Subcutaneous abdominal adipose tissue (tissue), 5 donors: ENCODE measurements at regions not wholly inside any gene's neighbourhood (a gene's known extent, or its start where the extent isn't known, plus 50 kb on each side); places are given as distances from the start of the nearest gene placed in this dataset.

ENCODE experiments used
- H3K27ac ChIP-seq: one replicate; pipeline ENCODE4 v1.7.0; 2013; ENCODE audit warnings: low read depth, mild to moderate bottlenecking, inconsistent platforms, low read length, moderate library complexity
- H3K27me3 ChIP-seq, 5 donors: one replicate each; pipeline ENCODE4 v1.7.0; 2013; ENCODE audit warnings: low read length in 5 of 5, inconsistent platforms in 1 of 5; ENCODE audit not compliant: control insufficient read depth in 5 of 5, insufficient read depth in 4 of 5
- H3K36me3 ChIP-seq, 5 donors: one replicate each; pipeline ENCODE4 v1.7.0; 2013; ENCODE audit warnings: low read length in 5 of 5; ENCODE audit not compliant: control insufficient read depth in 5 of 5, insufficient read depth in 5 of 5
- H3K4me1 ChIP-seq, 5 donors: one replicate each; pipeline ENCODE4 v1.7.0; 2013; ENCODE audit warnings: low read length in 5 of 5, mild to moderate bottlenecking in 3 of 5, moderate library complexity in 1 of 5; ENCODE audit not compliant: control insufficient read depth in 5 of 5, insufficient read depth in 5 of 5
- H3K4me3 ChIP-seq, 5 donors: one replicate each; pipeline ENCODE4 v1.7.0; 2013; ENCODE audit warnings: low read length in 5 of 5, low read depth in 1 of 5
- H3K9ac ChIP-seq, 5 donors: one replicate each; pipeline ENCODE4 v1.7.0; 2013; ENCODE audit warnings: low read length in 5 of 5, mild to moderate bottlenecking in 4 of 5, moderate library complexity in 3 of 5
- H3K9me3 ChIP-seq, 5 donors: one replicate each; pipeline ENCODE4 v1.7.0; 2013; ENCODE audit warnings: low read length in 5 of 5; ENCODE audit not compliant: control insufficient read depth in 5 of 5
- donor health status: healthy.
- donor health status: healthy.
- donor health status: healthy.
- donor health status: healthy.
- donor health status: healthy.

DNA sequence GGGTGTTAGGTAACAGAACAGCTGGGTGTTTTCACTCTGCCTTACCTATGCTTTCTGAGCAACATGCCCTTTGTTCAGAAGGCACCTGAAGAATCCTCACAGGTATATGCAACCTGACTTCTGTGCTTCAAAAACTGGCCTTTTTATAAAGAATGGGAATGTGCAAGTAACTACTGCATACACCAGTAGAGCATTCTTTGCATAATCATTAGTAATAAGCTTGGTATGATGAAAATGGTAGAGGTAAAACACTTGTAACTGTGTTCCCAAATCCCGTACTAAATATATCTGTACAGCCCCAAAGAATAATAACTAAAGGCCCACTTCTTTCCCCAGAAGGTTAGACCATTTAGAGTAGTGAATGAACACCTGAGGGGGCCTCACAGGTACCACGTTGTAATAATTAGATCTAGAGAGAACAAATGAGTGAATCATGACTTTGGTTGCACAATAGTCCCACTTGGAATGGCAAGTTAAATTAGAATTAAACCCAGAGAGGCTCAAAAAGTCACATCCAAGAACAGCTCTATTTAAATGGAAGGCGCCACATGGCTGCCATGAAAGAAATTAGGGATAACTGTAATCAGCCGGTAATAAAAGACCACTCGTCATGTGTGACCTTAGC, 413.9 kb downstream of the KLF12 start:
- Histone ChIP-seq H3K27me3 (no peaks in the 10 kb centered on the region), H3K4me3 (no peak overlapping the region), H3K27ac (no peak overlapping the region), H3K9ac (no peak overlapping the region), H3K9me3 (no peaks in the 10 kb centered on the region), H3K36me3 (peaks cover 0 to 2% (median 0%) of the 10 kb centered on the region in 5 donors), H3K4me1 (no peaks in the 10 kb centered on the region)

DNA sequence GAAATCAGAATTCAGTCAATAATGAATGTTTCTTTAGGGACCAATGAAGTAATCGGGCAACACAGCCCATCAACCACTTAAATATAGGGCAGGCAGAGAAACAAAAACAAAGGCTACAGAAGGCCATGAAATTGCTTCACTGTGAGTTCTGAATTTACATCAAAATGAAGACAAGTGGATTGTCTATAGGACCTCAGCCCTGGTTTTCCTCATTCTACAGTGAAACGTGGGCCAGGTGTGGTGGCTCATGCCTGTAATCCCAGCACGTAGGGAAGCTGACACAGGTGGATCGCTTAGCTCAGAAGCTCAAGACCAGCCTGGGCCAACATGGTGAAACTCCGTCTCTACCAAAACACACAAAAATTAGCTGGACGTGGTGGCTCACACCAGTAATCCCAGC, 416.0 kb downstream of the KLF12 start:
- Histone ChIP-seq H3K36me3 (peaks cover 0 to 14% (median 8%) of the 10 kb centered on the region in 5 donors), H3K27me3 (no peaks in the 10 kb centered on the region), H3K9ac (no peak overlapping the region), H3K4me3 (no peak overlapping the region), H3K9me3 (no peaks in the 10 kb centered on the region), H3K4me1 (no peaks in the 10 kb centered on the region), H3K27ac (no peak overlapping the region)

DNA sequence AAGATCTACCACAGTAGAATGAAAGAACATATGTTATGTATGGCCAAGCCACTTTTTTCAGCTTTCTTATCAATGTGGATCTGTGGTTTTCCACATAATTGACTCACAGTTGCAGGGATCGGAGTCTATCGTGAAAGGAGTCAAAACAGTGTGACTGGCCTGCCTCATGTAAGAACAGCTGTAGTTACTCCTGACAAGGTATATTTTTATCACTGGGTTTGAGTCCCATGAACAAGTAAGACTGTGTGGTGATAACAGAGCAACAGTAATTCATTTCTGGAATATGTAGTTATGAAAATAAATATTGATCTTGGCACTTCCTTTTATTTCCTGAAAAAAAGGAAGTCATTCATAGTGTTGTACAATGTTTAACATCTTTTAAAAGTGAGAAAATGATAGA, 416.6 kb downstream of the KLF12 start:
- no peaks in the 10 kb centered on the region for H3K27me3 ChIP-seq

DNA sequence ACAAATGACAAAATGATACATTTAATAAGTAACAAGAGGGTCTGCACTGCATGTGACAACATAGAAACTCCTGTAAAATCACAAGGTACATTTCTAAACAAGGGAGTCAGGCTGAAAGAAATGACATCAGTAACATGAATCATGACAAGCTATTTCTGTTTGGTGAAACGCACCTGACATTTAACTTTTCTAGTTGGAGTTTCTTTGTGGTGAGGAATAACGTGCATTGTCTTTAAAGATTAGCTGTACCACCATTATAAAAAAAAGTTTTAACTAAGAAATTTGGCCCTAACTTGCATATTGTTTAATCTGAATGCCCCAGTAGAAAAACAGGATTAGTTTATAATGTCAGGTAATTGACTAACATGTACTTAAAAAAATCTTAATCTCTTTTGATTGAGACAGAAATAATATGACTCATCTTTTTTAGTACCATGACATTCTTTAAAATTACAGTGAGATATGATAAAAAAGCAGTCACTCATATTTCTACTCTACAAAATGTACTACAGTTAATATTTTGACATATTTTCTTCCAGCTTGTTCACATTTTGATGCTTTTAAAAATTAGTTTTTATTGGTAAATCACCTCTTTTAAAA, 418.2 kb downstream of the KLF12 start:
- Histone ChIP-seq H3K27ac (no peak overlapping the region), H3K36me3 (peaks cover 2 to 14% (median 8%) of the 10 kb centered on the region in 5 donors), H3K27me3 (no peaks in the 10 kb centered on the region), H3K9ac (no peak overlapping the region), H3K4me1 (no peaks in the 10 kb centered on the region), H3K9me3 (no peaks in the 10 kb centered on the region), H3K4me3 (no peak overlapping the region)

More for the DNA sequence above, 416.6 kb downstream of the KLF12 start:
- H3K9ac ChIP-seq, result no peak overlapping the region
- H3K9me3 ChIP-seq, result no peaks in the 10 kb centered on the region
- no peaks in the 10 kb centered on the region for H3K4me1 ChIP-seq
- peaks cover 0 to 14% (median 8%) of the 10 kb centered on the region in 5 donors for H3K36me3 ChIP-seq
- H3K27ac ChIP-seq, result no peak overlapping the region
- no peak overlapping the region for H3K4me3 ChIP-seq

DNA sequence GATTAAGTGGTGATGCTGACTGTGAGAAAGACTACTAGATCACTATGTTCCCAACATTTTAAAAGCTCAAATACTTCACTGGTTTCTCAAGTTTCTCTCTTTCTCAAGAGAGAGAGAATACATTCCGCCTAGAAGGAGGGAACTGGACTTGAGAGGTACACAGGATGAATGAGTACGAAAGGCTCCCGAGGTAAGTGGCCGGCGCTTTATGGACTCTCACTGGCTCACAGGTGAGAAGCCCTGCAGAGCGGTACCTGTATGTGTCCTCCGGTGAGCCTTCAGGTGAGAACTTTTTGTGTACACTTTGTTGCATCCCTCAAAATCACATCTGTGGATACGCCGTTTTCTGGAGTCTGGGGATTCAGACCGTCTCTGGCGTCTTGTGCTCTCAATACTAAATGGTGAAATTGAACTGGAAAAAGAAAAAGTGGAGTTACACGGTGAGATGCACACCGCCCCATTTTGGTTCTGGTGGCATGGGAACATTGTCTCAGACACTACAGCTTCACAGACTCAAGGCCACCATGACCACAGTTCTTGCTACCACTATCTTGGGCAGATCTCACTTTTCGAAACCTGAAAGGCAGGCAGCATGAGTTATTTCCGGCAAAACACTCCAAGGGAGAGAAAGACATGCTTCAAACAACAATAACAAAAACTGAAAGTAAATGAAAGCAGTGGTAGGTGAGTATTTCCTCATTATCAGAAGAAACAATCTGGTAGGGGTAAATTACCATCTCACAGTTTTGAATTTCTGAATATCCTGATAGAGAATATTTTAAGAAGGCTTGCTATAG, 418.9 kb downstream of the KLF12 start:
- Histone ChIP-seq H3K36me3 (peaks cover 3 to 14% (median 8%) of the 10 kb centered on the region in 5 donors), H3K4me1 (no peaks in the 10 kb centered on the region), H3K9me3 (no peaks in the 10 kb centered on the region), H3K9ac (no peak overlapping the region), H3K4me3 (no peak overlapping the region), H3K27me3 (no peaks in the 10 kb centered on the region), H3K27ac (no peak overlapping the region)

DNA sequence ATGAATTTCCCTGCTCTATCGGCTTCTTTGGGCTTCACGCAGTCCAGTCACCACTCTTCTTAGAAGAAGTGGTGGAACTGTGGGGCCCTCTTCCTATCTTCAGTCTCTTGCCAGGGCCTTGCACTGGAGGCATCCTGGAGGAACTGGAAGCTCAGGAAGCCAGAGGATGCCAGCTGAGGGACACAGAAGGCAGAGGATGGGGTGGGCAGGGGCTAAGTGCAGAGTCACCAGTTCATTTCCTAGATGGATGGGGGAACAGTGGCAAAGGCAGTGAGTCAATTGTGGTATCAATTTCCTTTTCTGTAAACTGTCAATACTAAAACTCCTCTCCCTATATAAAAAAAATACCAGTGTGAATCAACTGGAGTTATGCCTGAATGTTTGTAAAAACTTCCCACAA, 419.7 kb downstream of the KLF12 start:
- Histone ChIP-seq H3K9me3 (no peaks in the 10 kb centered on the region), H3K27ac (no peak overlapping the region)

DNA sequence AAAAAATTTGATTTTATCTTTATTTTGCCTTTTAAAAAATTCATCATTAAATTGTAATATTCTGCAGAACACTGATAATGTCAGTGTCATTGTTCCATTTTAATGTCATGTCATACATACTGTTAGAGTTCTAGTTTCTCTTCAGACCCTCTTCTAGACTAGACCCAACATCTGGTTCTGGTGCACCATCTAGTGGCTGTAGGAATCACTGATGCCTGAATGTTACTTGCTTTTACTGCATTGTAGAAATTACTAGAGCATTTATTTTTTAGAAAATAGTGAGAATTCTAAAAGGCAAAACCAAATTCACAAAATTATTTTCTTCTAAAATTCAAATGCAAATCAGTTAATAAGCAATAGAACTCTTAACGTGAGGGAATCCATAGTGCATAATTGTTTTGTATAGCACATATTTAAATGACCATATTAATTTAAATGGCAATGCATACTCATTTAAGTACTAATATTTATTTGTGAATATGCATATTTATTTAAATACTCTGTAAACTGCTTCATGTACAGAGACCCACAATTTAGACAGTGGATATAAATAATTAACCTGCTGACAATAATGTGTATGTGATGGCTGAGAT, 425.7 kb downstream of the KLF12 start:
- Histone ChIP-seq H3K27me3 (no peaks in the 10 kb centered on the region), H3K27ac (no peak overlapping the region), H3K9me3 (no peaks in the 10 kb centered on the region), H3K4me3 (no peak overlapping the region), H3K36me3 (peaks cover 0 to 6% (median 0%) of the 10 kb centered on the region in 5 donors), H3K9ac (no peak overlapping the region), H3K4me1 (no peaks in the 10 kb centered on the region)

More for the DNA sequence above, 419.7 kb downstream of the KLF12 start:
- Histone ChIP-seq H3K4me1 (no peaks in the 10 kb centered on the region), H3K9ac (no peak overlapping the region), H3K27me3 (no peaks in the 10 kb centered on the region), H3K4me3 (no peak overlapping the region), H3K36me3 (peaks cover 3 to 14% (median 8%) of the 10 kb centered on the region in 5 donors)

DNA sequence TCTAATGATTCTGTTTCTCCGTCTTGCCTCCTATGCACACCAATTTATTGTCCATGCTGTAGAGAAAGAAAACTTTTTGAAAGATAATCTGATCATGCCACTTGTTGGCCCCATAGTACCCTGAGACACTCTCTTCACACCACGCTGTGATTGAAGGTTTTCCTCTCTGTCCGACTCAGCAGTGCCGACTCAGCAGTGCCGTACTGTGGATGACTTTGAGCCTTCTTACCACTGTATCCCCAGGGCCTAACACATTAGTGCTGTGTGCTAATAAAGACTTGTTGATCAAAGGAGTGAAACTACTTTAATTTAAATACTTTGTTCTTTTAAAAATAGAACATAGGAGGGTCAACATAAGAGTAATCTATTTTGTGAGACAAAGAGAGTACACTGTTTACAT, 429.6 kb downstream of the KLF12 start:
- Histone ChIP-seq H3K27me3 (no peaks in the 10 kb centered on the region), H3K4me3 (no peak overlapping the region), H3K4me1 (no peaks in the 10 kb centered on the region), H3K9ac (no peak overlapping the region), H3K36me3 (no peaks in the 10 kb centered on the region), H3K27ac (no peak overlapping the region), H3K9me3 (no peaks in the 10 kb centered on the region)

DNA sequence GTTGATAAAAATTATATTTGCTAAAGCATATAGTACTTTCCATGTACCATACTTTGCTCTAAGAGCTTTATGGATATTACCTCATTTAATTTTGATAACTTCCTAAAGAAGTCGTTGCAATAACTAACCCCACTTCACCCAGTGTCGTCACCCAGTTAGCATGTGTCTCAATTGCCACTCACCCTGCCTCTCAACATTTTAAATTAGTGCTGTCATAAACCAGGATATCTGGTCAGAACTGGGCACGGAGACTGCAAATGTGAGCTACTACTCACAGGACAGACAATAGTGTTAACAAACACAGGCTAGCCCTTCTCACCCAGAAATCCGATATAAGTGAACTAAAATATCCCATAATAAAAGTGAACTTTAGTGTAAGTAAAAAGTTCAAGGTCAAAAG, 430.6 kb downstream of the KLF12 start:
- Histone ChIP-seq H3K36me3 (no peaks in the 10 kb centered on the region), H3K9ac (no peak overlapping the region), H3K4me1 (no peaks in the 10 kb centered on the region)

More for the DNA sequence above, 430.6 kb downstream of the KLF12 start:
- Histone ChIP-seq H3K9me3 (no peaks in the 10 kb centered on the region), H3K27ac (no peak overlapping the region), H3K4me3 (no peak overlapping the region), H3K27me3 (no peaks in the 10 kb centered on the region)
